ENCODE measurements at regions not wholly inside any gene's neighbourhood (a gene's known extent, or its start where the extent isn't known, plus 50 kb on each side); places are given as distances from the start of the nearest gene placed in this dataset.

- no peak overlapping the region for H3K4me2 ChIP-seq (ENCODE audit: low read depth, low read length, poor library complexity, severe bottlenecking)
- no peak overlapping the region for H3K9ac ChIP-seq (ENCODE audit: low read length)
- no peaks in the 10 kb centered on the region for H3K27me3 ChIP-seq (ENCODE audit: low read length)
- TF ChIP-seq CTCF (IDR thresholded peaks at IDR 0.05; ENCODE audit: insufficient read depth, low read length, poor library complexity, severe bottlenecking) = no peak
- TF ChIP-seq EZH2phosphoT487 (conservative IDR thresholded peaks at IDR 0.05; ENCODE audit: low read length) = no peak
- no peak overlapping the region for H3K27ac ChIP-seq (ENCODE audit: low read depth, low read length)
- H3K9me3 ChIP-seq (ENCODE audit: insufficient read depth, low read length) = no peaks in the 10 kb centered on the region
- H3K79me2 ChIP-seq (ENCODE audit: insufficient read depth, low read length) = no peaks in the 10 kb centered on the region
- H3F3A ChIP-seq (ENCODE audit: insufficient read depth) = no peaks in the 10 kb centered on the region
- no peaks in the 10 kb centered on the region for H3K36me3 ChIP-seq (ENCODE audit: low read length)
- no peak overlapping the region for H2AFZ ChIP-seq (ENCODE audit: low read depth, low read length, severe bottlenecking)
- H3K9me2 ChIP-seq (replicated peaks; ENCODE audit: insufficient read depth, low read length) = no peaks in the 10 kb centered on the region
- H3K4me3 ChIP-seq (ENCODE audit: insufficient read depth, low read length, poor library complexity, severe bottlenecking) = no peak overlapping the region
- H4K20me1 ChIP-seq (ENCODE audit: low read depth, low read length) = no peaks in the 10 kb centered on the region
Measured at GRCh38 chr2:65856928-65857327, 424.5 kb upstream of the SPRED2 start.

GRCh38 chr2:65856423-65856822 lies 424.0 kb upstream of the SPRED2 start:
- H3K36me3 ChIP-seq (ENCODE audit: low read length) = no peaks in the 10 kb centered on the region
- no peak overlapping the region for H3K27ac ChIP-seq (ENCODE audit: low read depth, low read length)
- H2AFZ ChIP-seq (ENCODE audit: low read depth, low read length, severe bottlenecking) = no peak overlapping the region
- H3K79me2 ChIP-seq (ENCODE audit: insufficient read depth, low read length) = no peaks in the 10 kb centered on the region
- no peak for TF ChIP-seq CTCF (IDR thresholded peaks at IDR 0.05; ENCODE audit: insufficient read depth, low read length, poor library complexity, severe bottlenecking)
- no peaks in the 10 kb centered on the region for H3K9me3 ChIP-seq (ENCODE audit: insufficient read depth, low read length)
- no peaks in the 10 kb centered on the region for H4K20me1 ChIP-seq (ENCODE audit: low read depth, low read length)
- no peaks in the 10 kb centered on the region for H3F3A ChIP-seq (ENCODE audit: insufficient read depth)
- no peak overlapping the region for H3K4me3 ChIP-seq (ENCODE audit: insufficient read depth, low read length, poor library complexity, severe bottlenecking)
- H3K9ac ChIP-seq (ENCODE audit: low read length) = no peak overlapping the region
- H3K4me2 ChIP-seq (ENCODE audit: low read depth, low read length, poor library complexity, severe bottlenecking) = no peak overlapping the region
- no peaks in the 10 kb centered on the region for H3K27me3 ChIP-seq (ENCODE audit: low read length)
- H3K9me2 ChIP-seq (replicated peaks; ENCODE audit: insufficient read depth, low read length) = no peaks in the 10 kb centered on the region

- Histone ChIP-seq H3K36me3 (ENCODE audit: low read length) (no peaks in the 10 kb centered on the region), H3F3A (ENCODE audit: insufficient read depth) (no peaks in the 10 kb centered on the region), H3K9ac (ENCODE audit: low read length) (no peak overlapping the region), H4K20me1 (ENCODE audit: low read depth, low read length) (no peaks in the 10 kb centered on the region), H3K4me3 (ENCODE audit: insufficient read depth, low read length, poor library complexity, severe bottlenecking) (no peak overlapping the region), H3K79me2 (ENCODE audit: insufficient read depth, low read length) (no peaks in the 10 kb centered on the region), H3K9me3 (ENCODE audit: insufficient read depth, low read length) (no peaks in the 10 kb centered on the region), H3K9me2 (replicated peaks; ENCODE audit: insufficient read depth, low read length) (no peaks in the 10 kb centered on the region), H3K4me2 (ENCODE audit: low read depth, low read length, poor library complexity, severe bottlenecking) (no peak overlapping the region), H3K27ac (ENCODE audit: low read depth, low read length) (no peak overlapping the region), H2AFZ (ENCODE audit: low read depth, low read length, severe bottlenecking) (no peak overlapping the region), H3K27me3 (ENCODE audit: low read length) (no peaks in the 10 kb centered on the region)
- TF ChIP-seq CTCF (IDR thresholded peaks at IDR 0.05; ENCODE audit: insufficient read depth, low read length, poor library complexity, severe bottlenecking) = no peak
Measured at GRCh38 chr2:65850695-65851094, 418.3 kb upstream of the SPRED2 start.
